NCI-H187 (cell line): ENCODE measurements at regions not wholly inside any gene's neighbourhood (a gene's known extent, or its start where the extent isn't known, plus 50 kb on each side); places are given as distances from the start of the nearest gene placed in this dataset.

Experiments used
- DNase-seq, 2 experiments: peaks; one replicate each; lab custom pipeline; 2025; lab: John Stamatoyannopoulos, UW

DNA sequence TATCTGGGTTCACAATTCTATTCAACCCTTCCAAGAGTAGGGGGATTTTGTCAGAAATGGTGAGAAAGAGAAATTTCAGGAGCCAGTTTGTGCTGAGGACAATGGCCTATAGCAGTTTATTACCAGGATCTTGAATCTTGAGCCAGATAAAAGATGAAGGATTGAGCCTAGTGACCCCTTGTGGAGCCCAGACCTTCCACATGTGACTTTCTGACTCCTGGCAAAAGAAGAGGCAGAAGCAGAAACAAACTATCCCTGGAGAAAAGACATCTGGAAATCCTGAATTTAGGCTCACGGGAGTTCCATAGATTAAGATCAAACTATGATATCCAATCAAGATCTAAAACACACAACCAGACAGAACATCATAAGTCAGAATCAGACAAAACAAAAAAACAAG is 60.9 kb upstream of the CHRM2 start:
- DNase-seq = no peak

DNA sequence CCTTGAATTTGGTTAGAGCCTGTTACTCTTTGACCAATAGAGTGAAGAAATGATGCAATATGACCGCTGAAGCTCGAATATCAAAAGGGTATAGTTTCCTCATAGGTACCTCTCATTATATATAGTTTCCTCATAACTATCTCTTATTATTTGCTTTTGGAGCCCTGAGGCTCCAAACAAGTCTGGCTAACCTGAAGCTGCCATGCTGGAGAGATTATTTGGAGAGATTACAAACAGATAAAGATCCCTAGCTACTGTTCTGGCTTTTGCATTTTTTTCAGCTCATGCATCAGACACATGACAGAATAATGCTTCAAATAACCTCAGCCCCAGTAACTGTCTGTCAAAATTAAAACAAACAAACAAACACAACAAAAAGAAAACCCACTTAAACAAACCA is 65.4 kb upstream of the CHRM2 start:
- no peak for DNase-seq

DNA sequence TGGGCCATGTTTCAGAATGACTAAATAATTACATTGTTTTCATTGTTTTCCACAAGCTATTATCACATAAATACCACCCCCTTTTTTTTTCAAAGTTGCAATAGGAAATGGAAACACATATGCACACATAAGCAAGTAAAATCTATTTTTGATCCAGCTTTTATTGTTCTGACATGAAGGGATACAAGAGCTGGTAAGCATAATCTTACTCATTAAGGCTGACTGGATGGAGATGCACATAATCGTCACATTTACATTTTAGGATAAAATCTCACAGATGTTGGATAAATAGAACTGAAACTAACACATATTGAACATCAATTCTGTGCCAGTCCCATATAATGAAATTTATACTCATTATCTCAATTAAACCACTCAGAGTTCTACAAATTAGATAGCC is 84.5 kb upstream of the CHRM2 start:
- DNase-seq = no peak

DNA sequence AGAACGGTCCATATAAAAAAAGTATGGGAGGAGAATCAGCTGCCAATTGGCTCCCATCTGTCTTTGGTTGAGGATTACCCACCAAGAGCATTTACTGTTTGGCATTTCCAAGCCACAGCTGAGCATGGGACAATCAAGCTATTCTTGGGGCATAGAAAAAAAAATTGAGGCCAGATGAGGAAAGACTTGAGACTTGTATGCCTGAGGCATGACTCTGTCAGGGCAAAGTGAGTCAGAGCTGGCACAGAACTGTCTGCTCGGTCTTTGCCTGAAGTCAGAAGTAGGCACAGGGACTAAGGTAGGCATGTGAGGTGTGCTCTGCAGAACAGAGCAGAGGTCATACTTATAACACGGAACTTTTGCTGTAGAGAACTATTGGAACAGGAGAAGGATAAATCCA is 126.5 kb upstream of the CHRM2 start:
- DNase-seq = no peak

DNA sequence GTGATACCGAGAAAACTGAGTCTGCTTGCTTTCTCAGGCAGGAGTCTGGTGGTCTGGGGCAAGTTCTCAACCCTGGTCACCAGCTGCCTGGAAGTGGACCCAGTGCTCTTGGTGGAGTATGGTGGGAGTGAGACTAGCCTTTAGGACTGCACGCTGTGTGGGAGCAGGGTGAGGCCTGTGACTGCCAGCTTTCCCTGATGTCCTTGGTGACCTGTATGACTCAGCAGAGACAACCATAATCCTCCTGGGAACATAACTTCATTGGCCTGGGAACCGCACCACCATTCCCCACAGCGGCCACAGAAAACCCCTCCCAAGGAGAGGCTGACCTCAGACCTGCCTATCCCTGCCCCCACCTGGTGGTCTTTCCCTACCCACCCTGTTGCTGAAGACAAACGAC is 139.5 kb upstream of the CHRM2 start:
- DNase-seq = no peak

DNA sequence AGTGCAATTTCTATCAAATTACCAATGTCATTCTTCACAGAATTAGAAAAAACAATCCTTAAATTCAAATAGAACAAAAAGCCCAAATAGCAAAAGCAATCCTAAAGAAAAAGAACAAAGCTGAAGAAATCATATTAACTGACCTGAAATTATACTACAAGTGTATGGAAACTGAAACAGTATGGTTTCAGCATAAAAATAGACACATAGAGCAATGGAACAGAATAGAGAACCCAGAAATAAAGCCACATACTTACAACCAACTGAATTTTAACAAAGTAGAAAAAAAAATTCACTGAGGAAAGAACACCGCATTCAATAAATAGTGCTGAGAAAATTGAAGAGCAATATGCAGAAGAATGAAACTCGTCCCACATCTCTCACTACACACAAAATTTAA is 142.0 kb upstream of the CHRM2 start:
- DNase-seq = no peak

DNA sequence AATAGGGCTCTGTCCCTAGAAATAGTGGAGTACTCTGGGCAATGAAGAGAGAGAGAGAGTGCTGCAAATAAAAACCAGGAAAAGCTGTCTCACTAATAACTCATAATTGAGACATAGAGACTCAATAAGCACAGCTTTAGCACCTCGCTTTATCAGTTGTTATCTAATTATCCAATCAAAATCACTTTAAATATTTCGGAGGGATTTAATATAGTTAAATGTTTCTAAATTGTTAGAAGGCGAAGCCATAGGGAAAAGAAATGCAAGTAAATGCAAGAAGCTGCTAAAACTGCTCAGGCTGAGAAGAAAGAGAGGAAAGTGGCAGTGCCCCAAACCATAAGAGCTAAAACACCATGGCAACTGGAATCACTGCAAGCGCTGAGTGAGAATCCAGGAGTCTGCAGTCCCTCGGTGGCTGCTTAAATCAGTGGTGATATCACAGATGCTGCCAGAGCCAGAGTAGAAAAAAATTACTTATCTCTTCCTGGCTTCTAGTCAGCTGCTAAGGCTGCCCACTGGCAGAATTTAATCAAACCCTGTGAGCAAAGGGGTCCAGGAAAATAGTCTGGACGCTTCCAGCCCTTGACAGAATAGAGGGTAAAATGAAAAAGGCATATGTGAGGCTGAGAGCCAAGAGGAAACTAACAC is 150.4 kb upstream of the CHRM2 start:
- no peak for DNase-seq

DNA sequence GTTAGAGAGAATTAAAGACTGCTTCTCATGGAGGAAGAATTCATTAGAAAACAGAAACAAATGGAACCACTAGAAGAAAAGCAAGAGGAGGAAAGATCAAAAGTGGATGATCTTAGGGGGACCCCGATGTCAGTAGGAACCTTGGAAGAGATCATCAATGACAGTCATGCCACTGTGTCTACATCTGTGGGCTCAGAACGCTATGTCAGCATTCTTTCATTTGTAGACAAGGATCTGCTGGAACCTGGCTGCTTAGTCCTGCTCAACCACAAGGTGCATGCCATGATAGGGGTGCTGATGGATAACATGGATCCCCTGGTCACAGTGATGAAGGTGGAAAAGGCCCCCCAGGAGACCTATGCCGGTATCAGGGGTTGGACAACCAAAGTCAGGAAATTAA is 154.4 kb upstream of the CHRM2 start:
- no peak for DNase-seq

DNA sequence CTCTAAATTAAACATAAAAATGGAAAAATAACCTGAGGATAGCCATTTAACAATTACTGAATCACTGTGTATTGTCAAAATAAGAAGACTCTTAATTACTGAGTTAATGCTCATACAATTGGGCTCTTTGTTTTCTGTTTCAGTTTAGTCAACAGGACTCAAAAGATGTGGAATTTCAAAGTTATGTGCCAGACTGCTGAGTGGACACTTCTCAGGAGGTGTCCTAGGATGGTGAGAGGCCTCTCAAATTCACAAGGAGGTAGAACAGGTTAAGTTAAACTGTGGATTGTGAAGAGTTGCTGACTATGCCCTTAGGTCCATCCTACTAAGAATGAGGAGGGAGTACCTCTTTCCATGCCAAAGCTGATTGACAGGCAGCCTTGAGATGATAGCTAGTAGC is 157.7 kb upstream of the CHRM2 start:
- DNase-seq = no peak

DNA sequence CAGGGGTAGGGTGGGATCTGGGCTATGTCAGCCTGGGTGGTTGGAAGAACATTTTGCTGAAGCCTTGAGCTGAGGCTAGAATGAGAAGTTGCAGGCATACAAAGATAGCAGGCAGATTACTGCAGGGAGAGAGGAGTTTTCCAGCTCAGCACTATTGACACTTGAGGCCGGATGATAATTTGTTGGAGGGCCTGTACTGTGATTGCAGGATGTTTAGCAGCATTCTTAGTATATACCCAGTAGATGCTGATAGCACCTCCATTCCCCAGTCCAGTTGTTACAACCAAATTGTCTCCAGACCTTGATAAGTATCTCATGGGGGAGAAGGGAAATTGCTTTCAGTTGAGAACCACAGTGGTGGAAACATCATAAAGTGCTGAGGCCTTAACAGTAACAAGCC is 158.6 kb upstream of the CHRM2 start:
- no peak for DNase-seq

DNA sequence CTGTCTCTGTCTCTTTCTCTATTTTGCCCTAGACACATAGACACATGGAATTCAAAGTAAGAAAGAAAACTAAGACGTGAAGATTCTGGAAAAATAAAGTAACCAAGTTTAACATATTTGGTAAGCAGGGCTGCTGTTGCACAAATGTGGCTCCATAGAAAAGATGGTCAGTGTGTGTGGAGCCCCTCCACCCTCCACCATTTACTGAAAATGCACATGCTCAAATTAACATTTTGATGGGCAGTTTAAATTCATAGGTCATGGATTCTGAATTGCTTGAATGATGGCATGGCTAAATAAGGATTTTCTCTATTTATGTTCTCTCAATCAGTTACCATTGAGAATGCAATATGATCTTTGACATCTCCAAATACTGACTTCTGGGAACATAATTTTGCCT is 165.5 kb upstream of the CHRM2 start:
- no peak for DNase-seq

DNA sequence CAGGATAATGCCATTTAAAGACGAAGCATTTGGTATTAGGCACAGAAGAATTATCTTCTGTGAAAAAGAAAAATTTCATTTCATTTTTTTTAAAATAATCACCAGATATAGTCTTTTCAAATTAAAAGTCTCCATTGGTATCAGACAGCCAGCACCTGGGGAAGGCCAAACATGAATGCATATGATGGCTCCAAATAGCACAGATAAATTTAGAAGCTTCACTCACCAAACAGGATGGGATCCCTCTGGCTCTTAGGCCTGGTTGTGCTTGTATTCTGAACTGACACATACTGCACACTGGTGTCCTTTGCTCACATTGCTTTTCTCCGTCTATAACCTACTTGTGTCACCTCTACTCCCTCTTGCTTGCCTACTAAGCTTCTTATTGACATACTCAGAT is 169.5 kb upstream of the CHRM2 start:
- no peak for DNase-seq

DNA sequence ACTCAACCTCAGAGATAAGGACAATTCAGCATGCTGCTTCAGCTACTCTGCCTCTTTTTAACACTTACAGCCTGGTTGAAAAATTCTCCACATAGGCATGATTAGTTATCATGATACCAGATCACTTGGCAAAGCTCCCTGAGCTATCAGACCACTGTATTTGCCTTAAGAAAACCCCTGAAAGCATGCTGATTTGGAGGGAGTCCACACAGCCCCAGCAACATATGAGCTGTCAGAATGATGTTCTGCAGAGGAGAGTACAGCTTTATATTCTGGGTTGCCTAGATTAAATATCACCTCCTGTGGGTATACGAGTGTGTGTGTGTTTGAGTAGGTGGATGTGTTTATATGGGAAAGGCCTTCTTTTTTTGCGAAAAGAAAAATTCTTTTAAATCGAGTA is 170.2 kb upstream of the CHRM2 start:
- no peak for DNase-seq

DNA sequence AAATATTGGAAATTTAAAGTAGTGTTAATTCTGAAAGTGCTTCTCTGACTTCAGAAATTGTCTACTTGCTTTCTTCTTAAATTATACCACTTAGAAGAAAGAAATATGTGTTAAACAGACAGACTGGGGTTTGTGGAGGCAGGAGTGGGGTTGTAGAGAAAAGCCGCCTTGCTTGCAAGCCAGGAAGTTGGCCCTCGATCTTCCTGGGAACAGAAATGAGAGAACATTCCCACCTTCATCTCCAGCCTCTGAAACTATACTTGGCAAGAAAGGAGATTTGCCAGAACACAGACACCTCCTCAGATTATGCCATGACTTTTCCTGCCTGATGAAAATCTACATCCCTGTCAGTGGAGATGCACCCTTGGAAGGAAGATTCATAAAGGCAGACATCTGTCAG is 171.2 kb upstream of the CHRM2 start:
- DNase-seq = no peak

DNA sequence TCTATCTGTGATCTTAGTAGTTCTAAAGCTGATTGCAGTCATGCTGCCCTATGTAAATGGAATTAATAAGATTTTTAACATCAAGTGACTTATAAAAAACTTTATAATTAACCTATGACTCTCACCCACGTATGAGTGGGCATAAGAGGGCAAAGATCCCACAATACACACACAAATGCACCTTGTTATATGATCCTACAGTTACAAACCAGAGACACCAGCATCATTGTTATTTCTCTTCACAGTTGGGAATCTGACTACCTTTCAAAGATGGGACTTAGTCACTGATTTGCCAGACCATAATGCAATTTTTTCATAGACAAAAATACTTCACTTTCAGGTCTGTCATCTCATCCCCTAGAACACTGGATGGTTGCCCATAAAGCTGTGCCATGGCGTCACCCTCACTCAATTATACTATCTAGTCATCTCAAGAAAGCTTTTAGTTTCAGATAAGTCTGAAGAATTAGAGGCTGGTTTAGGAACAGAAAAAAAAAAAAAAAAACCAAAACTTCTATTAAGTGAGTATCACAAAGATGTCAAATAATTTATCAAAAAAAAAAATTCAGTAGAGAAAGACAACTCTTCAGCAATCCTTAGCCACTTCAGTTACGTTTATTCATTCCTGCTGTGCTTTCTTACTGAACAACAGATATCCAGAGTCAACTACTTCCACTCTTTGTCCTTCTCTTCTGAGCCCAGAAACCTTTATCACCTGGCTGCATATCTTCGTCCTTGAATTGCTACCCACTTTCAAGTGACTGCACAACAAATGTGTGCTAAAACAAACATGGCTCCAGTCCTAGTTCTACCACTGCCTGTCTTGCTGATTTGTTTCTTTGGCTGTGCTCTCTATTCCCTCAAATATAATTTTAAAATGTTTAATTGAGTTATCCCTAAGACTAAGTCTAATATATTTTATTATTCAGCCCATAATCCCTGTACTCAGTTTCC is 175.0 kb upstream of the CHRM2 start:
- DNase-seq = no peak

DNA sequence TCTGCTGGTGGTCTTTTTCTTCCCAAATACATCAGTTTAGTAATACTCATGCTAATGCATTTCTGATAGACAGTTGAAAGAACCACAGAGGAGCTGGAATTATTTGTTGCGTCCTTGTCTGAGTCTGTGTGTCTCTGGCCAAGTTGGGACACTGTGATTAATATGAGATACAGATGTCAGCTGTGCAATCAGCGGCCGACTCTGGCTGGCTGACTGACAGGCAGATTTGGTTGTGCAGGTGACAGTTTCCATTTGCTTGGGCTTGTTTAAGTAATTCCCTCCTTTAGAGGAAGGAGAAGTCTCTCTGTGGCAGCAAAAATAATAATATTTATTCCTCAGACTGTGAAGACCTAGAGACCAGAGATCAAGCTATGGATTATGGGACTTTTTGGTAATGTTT is 176.2 kb upstream of the CHRM2 start:
- DNase-seq = no peak

DNA sequence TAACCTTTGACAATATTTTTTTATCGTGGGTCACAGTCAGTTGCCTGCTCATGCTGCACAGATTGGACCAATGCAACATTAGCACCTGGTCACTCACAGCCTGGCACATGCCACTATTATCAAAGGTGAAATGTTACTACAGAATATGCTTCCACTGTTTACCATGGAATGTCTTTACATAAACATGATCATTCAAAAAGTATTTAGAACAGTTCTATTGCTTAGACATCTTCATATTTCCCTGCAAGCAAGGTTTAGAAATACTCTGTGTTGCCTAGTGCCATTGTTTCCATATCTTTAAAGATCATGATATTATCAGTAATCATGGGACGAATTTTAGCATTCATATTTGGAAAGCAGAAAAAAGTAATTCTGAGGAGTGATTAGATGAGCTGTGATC is 179.9 kb upstream of the CHRM2 start:
- no peak for DNase-seq

DNA sequence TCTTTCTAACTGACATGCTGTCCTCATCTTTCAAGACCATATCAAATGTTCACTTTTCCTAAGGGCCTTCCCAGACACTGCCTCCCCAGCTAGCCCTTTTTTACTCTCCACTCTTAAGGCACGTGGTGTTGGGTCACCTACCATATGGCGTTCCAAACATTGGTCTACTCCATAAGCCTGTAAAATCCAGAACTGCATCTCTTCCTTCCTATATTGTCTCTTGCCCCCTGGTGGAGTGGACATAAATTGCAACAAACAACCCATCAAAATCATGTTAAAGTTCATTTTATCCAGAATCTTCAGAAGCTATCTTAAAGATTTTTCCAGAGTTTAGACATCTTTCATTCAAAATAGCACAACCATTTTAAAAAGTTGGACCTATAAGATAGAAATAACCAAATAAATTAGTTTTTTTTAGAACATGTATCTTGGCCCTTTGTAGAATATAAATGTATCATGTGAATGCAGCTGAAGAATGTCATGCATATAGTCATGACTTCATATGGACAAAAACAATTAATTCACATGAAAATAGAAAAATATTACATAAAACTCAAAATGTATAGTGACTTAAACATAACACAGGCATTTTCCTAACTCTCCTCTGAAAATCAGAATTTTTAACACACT is 180.6 kb upstream of the CHRM2 start:
- no peak for DNase-seq

DNA sequence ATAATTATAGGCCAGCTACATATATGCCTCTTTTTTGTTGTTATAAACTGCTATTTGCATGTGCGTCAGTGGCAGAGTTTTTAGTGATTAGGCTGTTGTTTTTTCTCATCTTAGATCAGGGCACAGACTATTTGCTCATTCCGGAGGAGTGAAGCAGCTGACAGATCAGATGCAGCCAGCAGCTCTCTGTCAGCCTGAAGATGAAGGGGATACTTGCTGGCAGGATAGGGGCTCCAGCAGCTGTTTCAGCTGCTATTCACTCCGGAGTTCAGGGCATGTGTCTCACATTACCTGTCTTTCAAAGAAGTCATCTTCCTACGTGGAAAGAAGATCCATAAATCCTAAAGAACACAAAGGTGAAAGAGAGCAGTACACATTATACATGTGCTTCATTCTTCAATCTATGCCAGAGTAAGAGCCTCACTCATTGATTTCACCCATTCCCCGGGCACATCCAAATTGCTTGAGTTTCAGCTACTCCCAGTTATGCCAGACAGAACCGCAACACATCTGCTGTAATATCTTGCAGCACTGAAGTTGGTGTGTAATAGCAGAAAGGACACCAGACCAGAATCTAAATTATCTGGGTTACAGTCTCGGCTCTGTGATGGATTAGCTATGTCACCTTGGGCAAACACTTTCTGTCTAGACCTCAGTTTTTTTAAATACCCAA is 182.8 kb upstream of the CHRM2 start:
- no peak for DNase-seq

DNA sequence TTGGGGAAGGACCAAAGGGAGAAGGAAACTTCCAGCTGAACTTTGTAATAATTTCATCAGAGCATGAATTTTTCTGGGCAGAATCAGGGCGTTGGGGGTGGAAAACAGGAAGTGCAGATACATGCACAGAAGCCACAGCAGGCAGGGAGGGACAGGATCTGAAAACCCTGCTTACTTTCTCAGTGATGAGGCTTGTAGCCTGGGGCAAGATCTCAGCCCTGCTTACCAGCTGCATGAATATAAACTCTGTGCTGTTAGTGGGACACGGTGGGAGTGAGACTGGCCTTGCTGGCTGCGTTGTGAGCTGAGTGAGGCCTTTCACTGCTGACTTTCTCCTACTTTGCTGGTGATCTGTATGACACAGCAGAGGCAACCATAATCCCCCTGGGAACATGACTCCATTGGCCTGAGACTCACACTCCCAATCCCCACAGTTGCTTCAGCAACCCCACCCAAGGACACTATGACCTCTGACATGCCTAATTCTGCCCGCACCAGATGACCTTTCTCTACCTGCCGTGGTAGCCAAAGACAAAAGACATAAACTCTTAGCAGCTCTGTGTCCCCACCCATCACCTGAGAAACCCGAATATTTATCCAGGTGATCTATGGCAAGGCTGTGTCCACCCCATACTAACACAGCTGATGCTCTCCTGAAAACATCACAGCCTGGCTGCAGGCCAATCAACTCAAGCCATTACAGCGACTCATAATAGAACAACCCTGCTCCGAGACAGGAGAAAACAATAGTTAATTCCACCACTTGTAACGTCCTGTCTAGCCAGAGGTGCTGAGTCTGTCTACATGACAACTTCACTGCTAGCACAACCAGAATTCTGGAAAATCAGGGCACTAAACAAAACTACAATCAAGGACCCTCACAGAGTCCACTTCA is 190.7 kb upstream of the CHRM2 start:
- no peak for DNase-seq

DNA sequence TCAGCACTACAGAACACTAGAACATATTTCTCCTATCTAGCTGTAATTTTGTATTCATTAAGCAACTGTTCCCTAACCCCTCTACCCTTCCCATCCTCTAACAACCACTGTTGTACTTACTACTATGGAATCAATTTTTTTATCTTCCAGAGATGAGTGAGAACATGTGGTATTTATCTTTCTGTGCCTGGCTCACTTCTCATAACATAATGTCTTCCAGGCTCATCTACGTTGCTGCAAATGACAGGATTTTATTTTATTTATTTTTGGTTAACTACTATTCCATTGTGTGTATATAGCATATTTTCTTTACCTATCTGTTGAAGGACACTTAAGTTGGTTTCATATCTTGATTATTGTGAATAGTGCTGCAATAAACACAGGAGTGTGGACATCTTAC is 200.9 kb upstream of the CHRM2 start:
- no peak for DNase-seq
